HEK293T (cell line): ENCODE measurements at regions not wholly inside any gene's neighbourhood (a gene's known extent, or its start where the extent isn't known, plus 50 kb on each side); places are given as distances from the start of the nearest gene placed in this dataset.

Source experiments
- BHLHE40 ChIP-seq: fragments of 450-650 bp; IDR thresholded peaks from 2 replicates; pipeline ENCODE4 v1.6.1; 2016; ENCODE audit warnings: mild to moderate bottlenecking, moderate library complexity, borderline replicate concordance
- CTBP1 ChIP-seq: fragments of 450-650 bp; IDR thresholded peaks from 2 replicates; pipeline ENCODE4 v1.6.1; 2016; ENCODE audit warnings: borderline replicate concordance
- FOXA1 ChIP-seq: fragments of 450-650 bp; IDR thresholded peaks from 2 replicates; pipeline ENCODE4 v1.6.1; 2016; ENCODE audit warnings: mild to moderate bottlenecking
- FOXK2 ChIP-seq: fragments of 450-650 bp; IDR thresholded peaks from 2 replicates; pipeline ENCODE4 v1.6.1; 2016; ENCODE audit warnings: mild to moderate bottlenecking
- FOXM1 ChIP-seq: fragments of 450-650 bp; IDR thresholded peaks from 2 replicates; pipeline ENCODE4 v1.6.1; 2017; ENCODE audit warnings: mild to moderate bottlenecking, borderline replicate concordance
- HDGF ChIP-seq: fragments of 450-650 bp; IDR thresholded peaks from 2 replicates; pipeline ENCODE4 v1.6.1; 2017; ENCODE audit warnings: antibody characterized with exemption, borderline replicate concordance
- LEF1 ChIP-seq: fragments of 450-650 bp; IDR thresholded peaks from 2 replicates; pipeline ENCODE4 v1.6.1; 2017; ENCODE audit warnings: mild to moderate bottlenecking, borderline replicate concordance
- NFRKB ChIP-seq: fragments of 450-650 bp; IDR thresholded peaks from 2 replicates; pipeline ENCODE4 v1.6.1; 2016; ENCODE audit warnings: mild to moderate bottlenecking, moderate library complexity
- PKNOX1 ChIP-seq: fragments of 450-650 bp; IDR thresholded peaks from 2 replicates; pipeline ENCODE4 v1.6.1; 2016
- SP1 ChIP-seq: fragments of 450-650 bp; IDR thresholded peaks from 2 replicates; pipeline ENCODE4 v1.6.1; 2017
- SUZ12 ChIP-seq: fragments of 450-650 bp; IDR thresholded peaks from 2 replicates; pipeline ENCODE4 v1.6.1; 2016; ENCODE audit warnings: mild to moderate bottlenecking

GRCh38 chr15:91525751-91526150 lies 327.8 kb upstream of the SLCO3A1 start:
- TF ChIP-seq SP1 (no peak), SUZ12 (no peak), BHLHE40 (no peak), FOXM1 (no peak), FOXK2 (no peak), CTBP1 (no peak), PKNOX1 (no peak), HDGF (no peak), NFRKB (no peak), FOXA1 (no peak), LEF1 (no peak)
